ENCODE measurements at regions not wholly inside any gene's neighbourhood (a gene's known extent, or its start where the extent isn't known, plus 50 kb on each side); places are given as distances from the start of the nearest gene placed in this dataset.

GRCh38 chr11:82676483-82677094 lies 57.1 kb downstream of the FAM181B start:
- DNase-seq (ENCODE audit: extremely low read depth in 1 of 2, low read depth in 1 of 2) = no peak

- no peak for DNase-seq (ENCODE audit: extremely low read depth in 1 of 2, low read depth in 1 of 2)
Measured at GRCh38 chr11:82675838-82676237, 57.8 kb downstream of the FAM181B start.

GRCh38 chr11:82673631-82674030 lies 60.0 kb downstream of the FAM181B start:
- no peak for DNase-seq (ENCODE audit: extremely low read depth in 1 of 2, low read depth in 1 of 2)

- DNase-seq (ENCODE audit: extremely low read depth in 1 of 2, low read depth in 1 of 2) = no peak
Measured at GRCh38 chr11:82671451-82671850, 62.2 kb downstream of the FAM181B start.

- no peak for DNase-seq (ENCODE audit: extremely low read depth in 1 of 2, low read depth in 1 of 2)
Measured at GRCh38 chr11:82663535-82663934, 70.1 kb downstream of the FAM181B start.

- DNase-seq (ENCODE audit: extremely low read depth in 1 of 2, low read depth in 1 of 2) = no peak
Measured at GRCh38 chr11:82653752-82654151, 79.9 kb downstream of the FAM181B start.

- DNase-seq (ENCODE audit: extremely low read depth in 1 of 2, low read depth in 1 of 2) = no peak
Measured at GRCh38 chr11:82639251-82639650, 94.4 kb downstream of the FAM181B start.

GRCh38 chr11:82636615-82637014 lies 97.0 kb downstream of the FAM181B start:
- DNase-seq (ENCODE audit: extremely low read depth in 1 of 2, low read depth in 1 of 2) = no peak

GRCh38 chr11:82634091-82634490 lies 99.6 kb downstream of the FAM181B start:
- DNase-seq (ENCODE audit: extremely low read depth in 1 of 2, low read depth in 1 of 2) = no peak

- DNase-seq (ENCODE audit: extremely low read depth in 1 of 2, low read depth in 1 of 2) = no peak
Measured at GRCh38 chr11:82631722-82632630, 101.7 kb downstream of the FAM181B start.

- DNase-seq (ENCODE audit: extremely low read depth in 1 of 2, low read depth in 1 of 2) = no peak
Measured at GRCh38 chr11:82610671-82611070, 123.0 kb downstream of the FAM181B start.

- DNase-seq (ENCODE audit: extremely low read depth in 1 of 2, low read depth in 1 of 2) = no peak
Measured at GRCh38 chr11:82606738-82607137, 126.9 kb downstream of the FAM181B start.

GRCh38 chr11:82601711-82602110 lies 132.0 kb downstream of the FAM181B start:
- no peak for DNase-seq (ENCODE audit: extremely low read depth in 1 of 2, low read depth in 1 of 2)

GRCh38 chr11:82599836-82600235 lies 133.8 kb downstream of the FAM181B start:
- no peak for DNase-seq (ENCODE audit: extremely low read depth in 1 of 2, low read depth in 1 of 2)

- no peak for DNase-seq (ENCODE audit: extremely low read depth in 1 of 2, low read depth in 1 of 2)
Measured at GRCh38 chr11:82586581-82586980, 147.1 kb downstream of the FAM181B start.

- no peak for DNase-seq (ENCODE audit: extremely low read depth in 1 of 2, low read depth in 1 of 2)
Measured at GRCh38 chr11:82577246-82577645, 156.4 kb downstream of the FAM181B start.

GRCh38 chr11:82560836-82561235 lies 172.8 kb downstream of the FAM181B start:
- no peak for DNase-seq (ENCODE audit: extremely low read depth in 1 of 2, low read depth in 1 of 2)

GRCh38 chr11:82559609-82560008 lies 174.1 kb downstream of the FAM181B start:
- DNase-seq (ENCODE audit: extremely low read depth in 1 of 2, low read depth in 1 of 2) = no peak

GRCh38 chr11:82557274-82557673 lies 176.4 kb downstream of the FAM181B start:
- no peak for DNase-seq (ENCODE audit: extremely low read depth in 1 of 2, low read depth in 1 of 2)

- no peak for DNase-seq (ENCODE audit: extremely low read depth in 1 of 2, low read depth in 1 of 2)
Measured at GRCh38 chr11:82556210-82556609, 177.5 kb downstream of the FAM181B start.

GRCh38 chr11:82546661-82547557 lies 186.8 kb downstream of the FAM181B start:
- no peak for DNase-seq (ENCODE audit: extremely low read depth in 1 of 2, low read depth in 1 of 2)

Measured in activated CD8-positive, alpha-beta memory T cell treated with anti-CD3 and anti-CD28 coated beads for 1 hour (primary cell).